Mammary epithelial cell (primary cell): ENCODE measurements at regions not wholly inside any gene's neighbourhood (a gene's known extent, or its start where the extent isn't known, plus 50 kb on each side); places are given as distances from the start of the nearest gene placed in this dataset.

ENCODE experiments used
- CTCF ChIP-seq, 2 donors: IDR thresholded peaks in 1 of 2; conservative IDR thresholded peaks in 1 of 2; 2 replicates each; pipeline ENCODE4 v1.5.1; 2011 to 2012; ENCODE audit warnings: inconsistent platforms in 2 of 2, low read length in 2 of 2, mild to moderate bottlenecking in 2 of 2, control low read depth in 1 of 2, low read depth in 1 of 2; ENCODE audit not compliant: insufficient read depth in 1 of 2; ENCODE audit errors: extremely low read depth in 1 of 2
- EZH2 ChIP-seq: IDR thresholded peaks from 2 replicates; pipeline ENCODE4 v1.6.1; 2012; ENCODE audit warnings: low read length, inconsistent platforms, borderline replicate concordance

GRCh38 chr9:100653643-100654334, 75.9 kb downstream of the CAVIN4 start:
- no peak for TF ChIP-seq EZH2
- TF ChIP-seq CTCF (conservative IDR thresholded peaks at IDR 0.05 in 1 of 2, IDR thresholded peaks at IDR 0.05 in 1 of 2; ENCODE audit: extremely low read depth in 1 of 2, insufficient read depth in 1 of 2, low read depth in 1 of 2, low read length in 2 of 2) = no peak
